SK-N-SH treated with all-trans-retinoic acid at 6 μM for 48 hours (cell line): ENCODE measurements at regions not wholly inside any gene's neighbourhood (a gene's known extent, or its start where the extent isn't known, plus 50 kb on each side); places are given as distances from the start of the nearest gene placed in this dataset.
"Not testable (repeated sequence)": the region's sequence is repeated elsewhere in the genome, so short reads cannot be mapped to it uniquely, and the experiment has no call there.

Experiments used
- ATAC-seq: fragments of 200-7000 bp; cut with Tn5 transposase; 3 replicates; pipeline ENCODE4 v1.9.1; 2020; ENCODE audit warnings: mild to moderate bottlenecking, moderate library complexity
- BACH2 ChIP-seq: fragments of 250-450 bp; sonication (Bioruptor Pico); IDR thresholded peaks from 2 replicates; pipeline ENCODE4 v1.9.0; 2021; ENCODE audit warnings: mild to moderate bottlenecking, borderline replicate concordance
- CSDC2 ChIP-seq: fragments of 250-450 bp; sonication (Bioruptor Pico); IDR thresholded peaks from 2 replicates; pipeline ENCODE4 v1.5.0; 2020; ENCODE audit warnings: mild to moderate bottlenecking, moderate library complexity
- ESRRG ChIP-seq: fragments of 250-450 bp; sonication (Bioruptor Pico); IDR thresholded peaks from 2 replicates; pipeline ENCODE4 v1.6.1; 2021; ENCODE audit warnings: mild to moderate bottlenecking
- GLIS3 ChIP-seq: fragments of 250-450 bp; sonication (Bioruptor Pico); IDR thresholded peaks from 2 replicates; pipeline ENCODE4 v1.5.0; 2020; ENCODE audit warnings: mild to moderate bottlenecking, moderate library complexity
- OSR1 ChIP-seq: fragments of 250-450 bp; sonication (Bioruptor Pico); IDR thresholded peaks from 2 replicates; pipeline ENCODE4 v1.8.0; 2022; ENCODE audit warnings: moderate library complexity, mild to moderate bottlenecking, inconsistent platforms
- PATZ1 ChIP-seq: fragments of 250-450 bp; sonication (Bioruptor Pico); IDR thresholded peaks from 2 replicates; pipeline ENCODE4 v1.8.0; 2020; ENCODE audit warnings: mild to moderate bottlenecking, moderate library complexity, borderline replicate concordance
- POU6F1 ChIP-seq: fragments of 250-450 bp; sonication (Bioruptor Pico); IDR thresholded peaks from 2 replicates; pipeline ENCODE4 v1.8.0; 2021; ENCODE audit warnings: low read depth, mild to moderate bottlenecking, moderate library complexity, borderline replicate concordance
- PPARA ChIP-seq: fragments of 250-450 bp; sonication (Bioruptor Pico); IDR thresholded peaks from 2 replicates; pipeline ENCODE4 v1.5.0; 2020; ENCODE audit warnings: mild to moderate bottlenecking, borderline replicate concordance
- SNAI2 ChIP-seq: fragments of 250-450 bp; sonication (Bioruptor Pico); IDR thresholded peaks from 2 replicates; pipeline ENCODE4 v1.5.0; 2020; ENCODE audit warnings: mild to moderate bottlenecking, moderate library complexity
- TCF4 ChIP-seq: fragments of 250-450 bp; sonication (Bioruptor Pico); IDR thresholded peaks from 2 replicates; pipeline ENCODE4 v1.8.0; 2021; ENCODE audit warnings: mild to moderate bottlenecking, moderate library complexity, borderline replicate concordance
- TOX ChIP-seq: fragments of 250-450 bp; sonication (Bioruptor Pico); IDR thresholded peaks from 2 replicates; pipeline ENCODE4 v1.8.0; 2021; ENCODE audit warnings: mild to moderate bottlenecking, moderate library complexity, borderline replicate concordance
- TSHZ2 ChIP-seq: fragments of 250-450 bp; sonication (Bioruptor Pico); IDR thresholded peaks from 2 replicates; pipeline ENCODE4 v1.5.0; 2020; ENCODE audit warnings: mild to moderate bottlenecking, moderate library complexity
- ZC3H10 ChIP-seq: fragments of 250-450 bp; sonication (Bioruptor Pico); IDR thresholded peaks from 2 replicates; pipeline ENCODE4 v1.5.1; 2021; ENCODE audit warnings: mild to moderate bottlenecking, moderate library complexity
- ZFP3 ChIP-seq: fragments of 250-450 bp; sonication (Bioruptor Pico); IDR thresholded peaks from 2 replicates; pipeline ENCODE4 v1.5.0; 2020; ENCODE audit warnings: mild to moderate bottlenecking, moderate library complexity
- ZFP30 ChIP-seq: fragments of 450-650 bp; formaldehyde crosslinking; IDR thresholded peaks from 2 replicates; pipeline ENCODE4 v1.5.0; 2022; ENCODE audit warnings: mild to moderate bottlenecking, moderate library complexity
- ZNF565 ChIP-seq: fragments of 450-650 bp; formaldehyde crosslinking; conservative IDR thresholded peaks from 2 replicates; pipeline ENCODE4 v1.5.0; 2020; ENCODE audit warnings: low read depth, mild to moderate bottlenecking, moderate library complexity
- ZNF70 ChIP-seq: fragments of 450-650 bp; formaldehyde crosslinking; IDR thresholded peaks from 2 replicates; pipeline ENCODE4 v1.5.0; 2020; ENCODE audit warnings: mild to moderate bottlenecking, moderate library complexity
- ZNF8 ChIP-seq: fragments of 450-650 bp; formaldehyde crosslinking; IDR thresholded peaks from 2 replicates; pipeline ENCODE4 v1.5.0; 2020; ENCODE audit warnings: mild to moderate bottlenecking, moderate library complexity

- ATAC-seq = no peak
- no peak for TF ChIP-seq ESRRG (CRISPR knock-in tag)
- TF ChIP-seq ZFP3 (CRISPR knock-in tag) = no peak
- TF ChIP-seq CSDC2 = no peak
- no peak for TF ChIP-seq PPARA (CRISPR knock-in tag)
- no peak for TF ChIP-seq ZNF565 (CRISPR knock-in tag)
- TF ChIP-seq GLIS3 = no peak
- no peak for TF ChIP-seq ZFP30
- no peak for TF ChIP-seq TCF4 (CRISPR knock-in tag)
- TF ChIP-seq POU6F1 = no peak
- no peak for TF ChIP-seq BACH2 (CRISPR knock-in tag)
- TF ChIP-seq TSHZ2 (CRISPR knock-in tag) = no peak
- TF ChIP-seq ZNF70 (CRISPR knock-in tag) = no peak
- no peak for TF ChIP-seq PATZ1 (CRISPR knock-in tag)
These were observed 1435.6 kb downstream of the STIM2 start for GRCh38 chr4:28296239-28296638.

GRCh38 chr4:28310926-28311325 lies 1450.3 kb downstream of the STIM2 start:
- TF ChIP-seq PATZ1 (CRISPR knock-in tag) (no peak), ZNF8 (CRISPR knock-in tag) (no peak), GLIS3 (no peak), ZNF565 (CRISPR knock-in tag) (no peak), TOX (no peak), SNAI2 (CRISPR knock-in tag) (no peak), POU6F1 (no peak), ZC3H10 (no peak), TSHZ2 (CRISPR knock-in tag) (no peak), TCF4 (CRISPR knock-in tag) (no peak), OSR1 (no peak)
- ATAC-seq = no peak

- not testable (repeated sequence) for ATAC-seq
These were observed 1451.9 kb downstream of the STIM2 start for GRCh38 chr4:28312497-28312896.
